Mesothelial cell of epicardium (in vitro differentiated cells): ENCODE measurements at regions not wholly inside any gene's neighbourhood (a gene's known extent, or its start where the extent isn't known, plus 50 kb on each side); places are given as distances from the start of the nearest gene placed in this dataset.

Source experiments
- DNase-seq, 2 experiments: peaks; one replicate each; pipeline ENCODE4 v3.0.0; 2021; ENCODE audit warnings: low spot score in 2 of 2; ENCODE audit not compliant: unreplicated experiment in 2 of 2
- H3K27ac Mint-ChIP-seq: 2 replicates; pipeline ENCODE4 v1.8.0; 2021; ENCODE audit warnings: mixed read lengths
- H3K27me3 Mint-ChIP-seq: 2 replicates; pipeline ENCODE4 v1.8.0; 2021; ENCODE audit warnings: low read depth, mixed read lengths
- H3K36me3 Mint-ChIP-seq: 2 replicates; pipeline ENCODE4 v1.8.0; 2021; ENCODE audit warnings: mixed read lengths
- H3K4me1 Mint-ChIP-seq: 2 replicates; pipeline ENCODE4 v1.8.0; 2021; ENCODE audit warnings: mixed read lengths
- H3K4me3 Mint-ChIP-seq: 2 replicates; pipeline ENCODE4 v1.8.0; 2021; ENCODE audit warnings: mild to moderate bottlenecking, moderate library complexity, mixed read lengths
- H3K9me3 Mint-ChIP-seq: 2 replicates; pipeline ENCODE4 v1.8.0; 2021; ENCODE audit warnings: mixed read lengths
- CTCF ChIP-seq: fragments of 200-600 bp; sonication (generic); IDR thresholded peaks from one replicate; pipeline ENCODE4 v1.5.0; 2021; ENCODE audit warnings: antibody characterized with exemption; ENCODE audit not compliant: unreplicated experiment

GRCh38 chr14:27559848-27560247 lies 962.0 kb upstream of the NOVA1 start:
- no peak for TF ChIP-seq CTCF
- H3K4me3 Mint-ChIP-seq, result no peak overlapping the region
- H3K9me3 Mint-ChIP-seq, result peaks cover 1% of the 10 kb centered on the region
- no peak for DNase-seq
- H3K27me3 Mint-ChIP-seq, result no peaks in the 10 kb centered on the region
- H3K27ac Mint-ChIP-seq, result no peak overlapping the region
- no peaks in the 10 kb centered on the region for H3K4me1 Mint-ChIP-seq
- no peaks in the 10 kb centered on the region for H3K36me3 Mint-ChIP-seq

- H3K9me3 Mint-ChIP-seq, result peaks cover 6% of the 10 kb centered on the region
Measured at GRCh38 chr14:27566843-27567382, 969.1 kb upstream of the NOVA1 start.

GRCh38 chr14:27573018-27573417 lies 975.2 kb upstream of the NOVA1 start:
- H3K4me3 Mint-ChIP-seq, result no peak overlapping the region
- no peak for DNase-seq
- H3K36me3 Mint-ChIP-seq, result peaks cover 4% of the 10 kb centered on the region
- H3K27me3 Mint-ChIP-seq, result no peaks in the 10 kb centered on the region
- no peak overlapping the region for H3K27ac Mint-ChIP-seq
- TF ChIP-seq CTCF, result no peak
- peaks cover 13% of the 10 kb centered on the region for H3K4me1 Mint-ChIP-seq
- H3K9me3 Mint-ChIP-seq, result peaks cover 40% of the 10 kb centered on the region

More at GRCh38 chr14:27566843-27567382, 969.1 kb upstream of the NOVA1 start:
- no peak for TF ChIP-seq CTCF
- no peak overlapping the region for H3K27ac Mint-ChIP-seq
- peaks cover 20% of the 10 kb centered on the region for H3K4me1 Mint-ChIP-seq
- no peaks in the 10 kb centered on the region for H3K27me3 Mint-ChIP-seq
- peaks cover 1% of the 10 kb centered on the region for H3K36me3 Mint-ChIP-seq
- no peak for DNase-seq
- no peak overlapping the region for H3K4me3 Mint-ChIP-seq

GRCh38 chr14:27587103-27587502 lies 989.3 kb upstream of the NOVA1 start:
- H3K36me3 Mint-ChIP-seq, result no peaks in the 10 kb centered on the region

GRCh38 chr14:27605282-27605681 lies 1007.4 kb upstream of the NOVA1 start:
- H3K36me3 Mint-ChIP-seq, result no peaks in the 10 kb centered on the region
- no peak overlapping the region for H3K4me3 Mint-ChIP-seq
- peak overlapping the region; percentile 13 for H3K27ac Mint-ChIP-seq
- H3K27me3 Mint-ChIP-seq, result no peaks in the 10 kb centered on the region
- H3K4me1 Mint-ChIP-seq, result peaks cover 6% of the 10 kb centered on the region
- peaks cover 8% of the 10 kb centered on the region for H3K9me3 Mint-ChIP-seq
- no peak for TF ChIP-seq CTCF
- DNase-seq, result no peak

More at GRCh38 chr14:27587103-27587502, 989.3 kb upstream of the NOVA1 start:
- Mint-ChIP-seq H3K4me3 (no peak overlapping the region), H3K27ac (no peak overlapping the region), H3K4me1 (peaks cover 2% of the 10 kb centered on the region), H3K9me3 (peaks cover under 1% of the 10 kb centered on the region), H3K27me3 (no peaks in the 10 kb centered on the region)
- no peak for DNase-seq
- peak; percentile 40 for TF ChIP-seq CTCF

- TF ChIP-seq CTCF, result no peak
- Mint-ChIP-seq H3K27me3 (no peaks in the 10 kb centered on the region), H3K4me3 (no peak overlapping the region), H3K9me3 (peaks cover 8% of the 10 kb centered on the region), H3K36me3 (no peaks in the 10 kb centered on the region), H3K4me1 (peaks cover 6% of the 10 kb centered on the region), H3K27ac (no peak overlapping the region)
- no peak for DNase-seq
Measured at GRCh38 chr14:27608377-27608776, 1010.5 kb upstream of the NOVA1 start.
